ENCODE measurements at regions not wholly inside any gene's neighbourhood (a gene's known extent, or its start where the extent isn't known, plus 50 kb on each side); places are given as distances from the start of the nearest gene placed in this dataset.

- no peak for DNase-seq
- no peak for ATAC-seq
- intact Hi-C loops (cut with micrococcal nuclease), result no loop called here
Measured at GRCh38 chr12:91601054-91601453, 418.4 kb upstream of the DCN start.

- intact Hi-C loops (cut with micrococcal nuclease), result no loop called here
- DNase-seq (no peak), ATAC-seq (no peak)
Measured at GRCh38 chr12:91594715-91595114, 412.1 kb upstream of the DCN start.

- ATAC-seq (no peak), DNase-seq (no peak)
- intact Hi-C loops (cut with micrococcal nuclease), result no loop called here
Measured at GRCh38 chr12:91591639-91591987, 409.0 kb upstream of the DCN start.

GRCh38 chr12:91590966-91591638 lies 408.5 kb upstream of the DCN start:
- no peak for DNase-seq
- intact Hi-C loops (cut with micrococcal nuclease), result no loop called here
- no peak for ATAC-seq

- DNase-seq, result no peak
- ATAC-seq, result peak; percentile 29
- intact Hi-C loops (cut with micrococcal nuclease), result loop anchor here (10.0 kb wide), 1 partner anchor 556 kb away; the partner anchor contains the start of gene BTG1
Measured at GRCh38 chr12:91588874-91589454, 406.3 kb upstream of the DCN start.

GRCh38 chr12:91586015-91586414 lies 403.4 kb upstream of the DCN start:
- ATAC-seq, result no peak
- intact Hi-C loops (cut with micrococcal nuclease), result loop anchor here (10.0 kb wide), 1 partner anchor 559 kb away; the partner anchor contains the start of gene BTG1
- DNase-seq, result no peak

GRCh38 chr12:91582811-91583210 lies 400.2 kb upstream of the DCN start:
- intact Hi-C loops (cut with micrococcal nuclease), result loop anchor here (10.0 kb wide), 1 partner anchor 562 kb away; the partner anchor contains the start of gene BTG1
- ATAC-seq, result no peak

GRCh38 chr12:91579516-91580263 lies 397.1 kb upstream of the DCN start:
- intact Hi-C loops (cut with micrococcal nuclease), result loop anchor here (10.0 kb wide), 1 partner anchor 565 kb away; the partner anchor contains the start of gene BTG1

More at GRCh38 chr12:91582811-91583210, 400.2 kb upstream of the DCN start:
- DNase-seq, result no peak

GRCh38 chr12:91577586-91578539 lies 395.2 kb upstream of the DCN start:
- no peak for DNase-seq
- peak; percentile 57 for ATAC-seq
- intact Hi-C loops (cut with micrococcal nuclease), result no loop called here

More at GRCh38 chr12:91579516-91580263, 397.1 kb upstream of the DCN start:
- ATAC-seq (no peak), DNase-seq (no peak)

- intact Hi-C loops (cut with micrococcal nuclease), result no loop called here
- no peak for ATAC-seq
- no peak for DNase-seq
Measured at GRCh38 chr12:91576432-91576831, 393.8 kb upstream of the DCN start.

GRCh38 chr12:91575630-91576029 lies 393.0 kb upstream of the DCN start:
- DNase-seq, result no peak
- intact Hi-C loops (cut with micrococcal nuclease), result no loop called here
- ATAC-seq, result no peak

GRCh38 chr12:91574975-91575374 lies 392.4 kb upstream of the DCN start:
- ATAC-seq, result no peak
- no peak for DNase-seq
- intact Hi-C loops (cut with micrococcal nuclease), result no loop called here

GRCh38 chr12:91574391-91574790 lies 391.8 kb upstream of the DCN start:
- DNase-seq (no peak), ATAC-seq (no peak)
- intact Hi-C loops (cut with micrococcal nuclease), result no loop called here

- intact Hi-C loops (cut with micrococcal nuclease), result no loop called here
- DNase-seq (no peak), ATAC-seq (no peak)
Measured at GRCh38 chr12:91572869-91573268, 390.3 kb upstream of the DCN start.

- no peak for ATAC-seq
- intact Hi-C loops (cut with micrococcal nuclease), result no loop called here
- no peak for DNase-seq
Measured at GRCh38 chr12:91567100-91567485, 384.5 kb upstream of the DCN start.

GRCh38 chr12:91566328-91567099 lies 383.9 kb upstream of the DCN start:
- intact Hi-C loops (cut with micrococcal nuclease), result no loop called here
- ATAC-seq, result no peak
- DNase-seq, result no peak

- DNase-seq, result no peak
- intact Hi-C loops (cut with micrococcal nuclease), result no loop called here
- ATAC-seq, result no peak
Measured at GRCh38 chr12:91565846-91566245, 383.2 kb upstream of the DCN start.

GRCh38 chr12:91565246-91565645 lies 382.6 kb upstream of the DCN start:
- DNase-seq, result no peak
- intact Hi-C loops (cut with micrococcal nuclease), result no loop called here
- ATAC-seq, result no peak
